ENCODE measurements at regions not wholly inside any gene's neighbourhood (a gene's known extent, or its start where the extent isn't known, plus 50 kb on each side); places are given as distances from the start of the nearest gene placed in this dataset.

DNA sequence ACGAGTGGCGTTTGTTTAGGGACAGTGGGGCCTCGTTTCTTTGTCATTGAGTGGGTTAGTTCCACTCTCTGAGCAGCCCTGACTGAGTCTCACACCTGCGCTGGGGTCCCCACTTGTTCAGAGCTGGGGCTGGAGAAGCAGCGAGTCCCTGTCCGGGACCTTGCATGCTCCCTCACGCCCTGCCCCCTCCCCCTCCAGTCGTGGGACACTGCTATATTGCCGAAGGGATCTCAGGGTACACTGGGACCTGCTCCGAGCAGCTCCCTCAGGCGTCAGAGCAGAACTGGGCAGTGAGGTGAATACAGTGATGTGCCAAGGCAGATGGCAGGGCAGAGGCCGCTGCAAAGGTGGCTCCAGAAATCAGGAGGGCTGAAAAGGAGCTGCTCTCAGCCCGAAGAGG, 59.9 kb upstream of the KLF13 start:
- H3K27me3 Mint-ChIP-seq, result peaks cover 8% of the 10 kb centered on the region
- peak; percentile 19 for DNase-seq
- peaks cover 64% of the 10 kb centered on the region for H3K4me1 Mint-ChIP-seq
- no peaks in the 10 kb centered on the region for H3K9me3 Mint-ChIP-seq
- H3K4me3 Mint-ChIP-seq, result no peak overlapping the region
- H3K27ac Mint-ChIP-seq, result peak overlapping the region; percentile 44
- no peaks in the 10 kb centered on the region for H3K36me3 Mint-ChIP-seq

DNA sequence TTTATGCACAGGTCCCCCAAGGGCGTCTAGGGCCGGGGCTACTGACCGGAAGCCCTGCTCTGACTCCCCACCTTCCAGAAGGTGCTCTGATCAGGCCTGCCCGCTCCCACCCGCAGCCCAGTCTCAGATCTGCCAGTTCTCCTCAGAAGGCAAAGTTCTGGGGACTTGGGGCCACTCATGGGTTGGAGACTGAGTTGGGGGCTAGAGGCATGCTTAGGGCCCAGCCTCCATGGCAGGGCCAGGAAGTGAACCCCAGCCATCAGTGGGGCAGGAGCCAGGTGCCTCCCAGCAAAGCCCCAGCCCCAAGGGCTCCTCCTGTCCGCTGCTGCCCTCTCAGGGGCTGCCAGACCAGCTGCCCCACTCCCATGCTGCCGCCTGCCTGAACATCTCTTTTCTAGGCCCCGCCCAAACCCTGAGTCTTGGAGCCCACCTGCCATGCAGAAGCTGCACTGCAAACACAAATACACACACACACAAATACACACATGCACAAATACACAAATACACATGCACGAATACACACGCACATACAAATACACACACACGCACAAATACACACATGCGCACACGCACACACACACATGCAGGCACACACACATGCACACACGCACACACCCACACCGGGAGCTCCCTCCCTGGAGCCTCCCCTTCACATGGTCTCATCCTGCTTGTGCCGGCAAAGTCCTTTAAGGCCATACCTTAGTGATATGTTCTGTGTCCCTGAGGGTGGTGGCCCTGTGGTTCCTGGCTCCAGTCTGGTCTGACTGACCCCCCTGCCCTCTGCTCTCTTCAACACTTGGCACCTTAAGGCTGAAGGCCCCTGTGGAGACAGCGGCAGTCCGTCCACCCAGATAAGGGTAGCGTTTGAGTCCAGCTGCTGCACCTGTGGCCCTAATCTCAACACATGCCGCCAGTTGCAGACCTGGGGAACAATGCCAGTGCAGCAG, 59.2 kb upstream of the KLF13 start:
- H3K27ac Mint-ChIP-seq, result no peak overlapping the region
- no peaks in the 10 kb centered on the region for H3K9me3 Mint-ChIP-seq

DNA sequence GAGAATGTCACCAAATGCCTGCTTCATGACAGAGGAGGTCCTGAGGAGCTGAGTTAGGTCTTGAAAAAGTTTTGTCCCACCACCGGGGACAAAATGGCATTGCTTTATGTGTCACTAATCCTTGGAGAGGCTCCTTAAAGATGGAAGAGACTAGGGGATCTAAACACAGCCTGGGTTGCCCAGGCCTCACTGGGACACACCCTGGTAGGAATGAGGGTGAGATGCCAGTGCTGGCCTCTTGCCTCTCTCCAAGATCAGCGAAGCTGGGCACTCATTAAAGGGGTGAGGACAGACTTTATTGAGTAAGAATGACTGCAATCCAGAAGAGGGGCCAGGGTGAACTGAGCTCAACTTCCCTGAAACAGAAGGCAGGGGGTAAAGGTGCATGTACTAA, 58.5 kb upstream of the KLF13 start:
- peaks cover 58% of the 10 kb centered on the region for H3K4me1 Mint-ChIP-seq
- peaks cover 6% of the 10 kb centered on the region for H3K27me3 Mint-ChIP-seq
- H3K9me3 Mint-ChIP-seq, result no peaks in the 10 kb centered on the region
- H3K36me3 Mint-ChIP-seq, result no peaks in the 10 kb centered on the region
- no peak for DNase-seq
- no peak overlapping the region for H3K27ac Mint-ChIP-seq
- H3K4me3 Mint-ChIP-seq, result no peak overlapping the region

More for the DNA sequence above, 59.2 kb upstream of the KLF13 start:
- Mint-ChIP-seq H3K27me3 (peaks cover 8% of the 10 kb centered on the region), H3K4me3 (no peak overlapping the region), H3K36me3 (no peaks in the 10 kb centered on the region), H3K4me1 (peaks cover 61% of the 10 kb centered on the region)
- no peak for DNase-seq

DNA sequence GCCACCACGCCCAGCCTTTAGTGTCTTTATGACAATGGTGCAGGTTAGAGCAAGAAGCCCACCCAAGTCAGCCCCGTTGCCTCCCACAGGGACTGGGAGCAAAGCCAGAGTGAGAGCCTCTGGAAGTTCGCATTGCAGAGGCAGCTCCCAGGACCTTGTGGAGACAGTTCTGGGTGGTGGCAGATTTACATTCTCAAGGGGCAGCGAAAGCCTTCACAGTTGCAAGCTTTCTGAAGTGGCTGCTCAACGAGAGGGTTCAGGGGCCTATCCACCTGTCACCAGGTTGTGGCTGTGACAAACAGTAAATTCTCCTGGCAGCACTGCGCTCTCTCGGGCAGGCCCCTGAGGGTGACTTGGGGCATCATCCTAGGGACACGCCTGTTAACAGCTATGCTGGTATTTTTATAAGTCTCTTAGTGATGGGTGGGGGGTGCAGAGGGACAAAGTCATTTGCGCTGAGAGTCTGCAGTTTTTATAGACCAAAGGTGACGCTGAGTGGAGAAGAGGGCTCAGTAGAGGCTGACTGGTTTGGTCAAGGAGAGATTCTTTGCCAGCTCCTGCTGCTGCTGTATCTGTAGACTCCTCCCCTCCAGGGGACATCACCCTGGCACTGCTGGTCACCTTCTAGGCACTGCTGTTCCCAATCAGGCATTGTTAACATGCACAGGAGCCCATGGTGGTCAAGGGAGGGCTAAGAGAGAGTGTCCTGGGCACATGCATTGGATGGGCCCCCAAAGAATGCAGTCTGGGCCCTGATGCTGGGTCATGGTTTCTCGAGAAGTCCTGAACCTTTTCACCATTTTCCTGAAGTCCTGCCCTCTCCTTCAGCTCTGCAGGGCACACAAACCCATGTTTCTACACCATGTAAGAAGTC, 57.5 kb upstream of the KLF13 start:
- no peak for DNase-seq
- no peaks in the 10 kb centered on the region for H3K9me3 Mint-ChIP-seq
- no peaks in the 10 kb centered on the region for H3K36me3 Mint-ChIP-seq
- H3K27ac Mint-ChIP-seq, result no peak overlapping the region
- H3K27me3 Mint-ChIP-seq, result no peaks in the 10 kb centered on the region
- H3K4me3 Mint-ChIP-seq, result no peak overlapping the region
- H3K4me1 Mint-ChIP-seq, result peaks cover 55% of the 10 kb centered on the region

DNA sequence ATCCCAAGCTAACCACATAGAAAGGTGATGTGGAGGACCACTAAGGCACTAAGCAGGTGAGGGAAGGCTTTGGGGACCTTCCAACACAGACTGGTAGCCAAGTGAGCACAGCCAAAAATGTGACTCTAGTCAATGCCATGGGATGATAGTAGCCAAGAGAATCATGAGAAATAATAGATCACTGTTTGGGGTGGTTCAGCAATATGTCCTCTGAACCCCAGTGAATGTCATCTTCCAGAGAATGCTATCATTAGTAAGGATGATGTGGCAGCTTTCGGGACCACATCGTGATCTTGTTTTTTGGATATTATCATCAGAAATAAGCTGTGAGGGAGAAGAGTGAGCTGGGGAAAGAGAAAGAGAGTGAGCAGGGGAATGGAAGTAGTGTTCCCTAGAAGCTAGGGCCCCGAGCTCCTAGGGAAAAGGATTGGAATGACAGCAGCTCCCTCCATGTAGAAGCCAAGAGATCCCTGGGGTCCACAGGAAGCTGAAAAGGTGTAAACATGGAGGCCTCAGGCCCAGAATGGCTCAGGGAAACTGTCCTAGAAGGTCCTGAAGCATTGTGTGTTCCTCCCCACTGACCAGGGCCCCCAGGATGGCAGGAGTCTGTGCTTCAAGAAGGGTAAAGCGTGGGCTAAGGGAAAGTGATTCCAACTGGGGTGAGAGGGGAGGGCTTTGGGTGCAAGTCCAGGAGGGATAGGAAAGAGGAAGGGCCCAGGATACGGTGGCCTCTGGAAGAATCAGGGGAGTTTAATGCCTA, 56.6 kb upstream of the KLF13 start:
- Mint-ChIP-seq H3K36me3 (no peaks in the 10 kb centered on the region), H3K4me3 (no peak overlapping the region), H3K27me3 (no peaks in the 10 kb centered on the region), H3K9me3 (no peaks in the 10 kb centered on the region), H3K27ac (no peak overlapping the region), H3K4me1 (peaks cover 56% of the 10 kb centered on the region)
- DNase-seq, result no peak

DNA sequence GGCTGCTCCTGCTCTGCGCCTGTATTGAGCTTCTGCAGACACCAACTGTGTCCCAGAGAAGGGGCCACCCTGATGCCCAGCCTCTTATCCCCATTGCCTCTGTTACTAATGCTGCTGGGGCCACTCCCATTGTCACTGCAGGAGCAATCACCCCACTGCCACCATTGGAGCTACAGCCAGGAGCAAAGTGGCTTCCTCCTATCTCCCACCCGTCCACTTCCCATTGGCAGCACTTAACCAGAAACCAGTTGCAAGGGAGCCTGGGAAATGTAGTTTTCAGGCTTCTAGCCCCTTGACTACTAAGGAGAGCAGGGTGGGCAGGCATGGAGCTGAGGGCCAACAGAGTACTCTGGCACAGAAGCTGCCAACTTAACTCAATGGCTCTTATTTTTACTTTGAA, 55.9 kb upstream of the KLF13 start:
- no peak for DNase-seq
- no peaks in the 10 kb centered on the region for H3K27me3 Mint-ChIP-seq
- H3K36me3 Mint-ChIP-seq, result no peaks in the 10 kb centered on the region
- H3K27ac Mint-ChIP-seq, result no peak overlapping the region
- H3K4me1 Mint-ChIP-seq, result peaks cover 49% of the 10 kb centered on the region
- no peak overlapping the region for H3K4me3 Mint-ChIP-seq
- no peaks in the 10 kb centered on the region for H3K9me3 Mint-ChIP-seq

DNA sequence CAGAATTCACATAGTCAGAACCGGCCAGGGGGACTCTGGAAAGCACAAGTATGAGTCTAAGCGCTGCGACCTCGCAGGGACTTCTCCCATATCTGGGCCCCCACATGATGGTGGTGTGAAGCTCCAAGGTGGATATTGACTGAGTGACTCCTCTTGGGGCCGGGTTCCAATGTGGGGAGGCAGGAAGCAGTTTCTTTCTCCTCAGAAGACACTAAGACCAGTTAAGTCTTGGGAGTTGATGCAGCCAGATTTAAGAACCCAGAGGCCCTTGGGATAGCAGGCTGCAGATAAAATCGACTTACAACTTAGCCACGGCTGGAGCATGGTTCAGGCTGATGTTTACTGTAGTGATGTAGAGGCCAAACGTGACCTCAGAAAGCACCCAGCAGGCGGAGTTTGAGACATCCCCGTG, 55.4 kb upstream of the KLF13 start:
- no peak overlapping the region for H3K27ac Mint-ChIP-seq
- no peak for DNase-seq
- H3K27me3 Mint-ChIP-seq, result no peaks in the 10 kb centered on the region
- H3K4me1 Mint-ChIP-seq, result peaks cover 47% of the 10 kb centered on the region
- no peaks in the 10 kb centered on the region for H3K9me3 Mint-ChIP-seq
- H3K4me3 Mint-ChIP-seq, result no peak overlapping the region
- no peaks in the 10 kb centered on the region for H3K36me3 Mint-ChIP-seq

DNA sequence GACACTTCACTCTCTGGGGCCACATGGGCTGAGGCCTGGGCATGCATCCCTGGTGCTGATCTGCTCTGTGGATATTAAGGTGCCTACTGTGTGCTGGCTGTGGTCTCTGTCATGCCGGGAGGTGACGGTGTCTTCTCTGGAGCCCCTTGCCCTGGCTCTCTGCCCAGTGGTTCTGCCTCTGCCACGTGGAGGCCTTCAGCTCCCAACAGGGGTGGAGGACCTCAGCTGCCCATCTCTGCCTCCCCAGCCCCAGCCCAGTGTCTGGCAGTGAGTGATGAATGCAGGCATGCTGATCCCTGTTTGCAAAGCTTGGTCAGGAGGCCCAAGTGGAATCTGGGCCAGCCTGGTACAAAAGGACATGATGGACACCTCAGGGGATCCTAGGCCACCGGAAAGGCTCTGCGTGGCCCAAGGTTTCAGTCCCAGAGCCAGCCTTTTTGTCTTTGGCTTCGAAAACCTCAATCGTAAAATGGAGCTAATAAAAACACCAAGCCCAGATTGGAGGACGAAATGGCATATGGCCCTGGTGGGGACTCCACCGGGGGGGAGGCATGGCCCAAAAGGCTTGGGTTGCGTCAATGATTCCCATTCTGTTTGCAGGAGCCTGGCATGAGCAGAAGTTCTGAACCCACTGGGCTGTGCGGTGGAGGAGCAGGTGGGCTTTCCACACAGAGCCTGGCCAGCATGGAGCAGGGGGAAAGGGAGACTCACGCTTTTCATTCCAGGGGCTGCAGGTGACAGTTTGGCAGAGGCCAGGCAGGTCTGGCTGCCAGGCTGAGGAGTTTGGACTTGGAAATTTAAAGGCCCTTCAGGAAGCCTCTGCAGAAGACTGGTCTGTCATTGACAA, 54.7 kb upstream of the KLF13 start:
- no peaks in the 10 kb centered on the region for H3K9me3 Mint-ChIP-seq
- no peaks in the 10 kb centered on the region for H3K36me3 Mint-ChIP-seq
- peaks cover 40% of the 10 kb centered on the region for H3K4me1 Mint-ChIP-seq
- DNase-seq, result no peak
- no peaks in the 10 kb centered on the region for H3K27me3 Mint-ChIP-seq
- H3K4me3 Mint-ChIP-seq, result no peak overlapping the region
- H3K27ac Mint-ChIP-seq, result no peak overlapping the region

DNA sequence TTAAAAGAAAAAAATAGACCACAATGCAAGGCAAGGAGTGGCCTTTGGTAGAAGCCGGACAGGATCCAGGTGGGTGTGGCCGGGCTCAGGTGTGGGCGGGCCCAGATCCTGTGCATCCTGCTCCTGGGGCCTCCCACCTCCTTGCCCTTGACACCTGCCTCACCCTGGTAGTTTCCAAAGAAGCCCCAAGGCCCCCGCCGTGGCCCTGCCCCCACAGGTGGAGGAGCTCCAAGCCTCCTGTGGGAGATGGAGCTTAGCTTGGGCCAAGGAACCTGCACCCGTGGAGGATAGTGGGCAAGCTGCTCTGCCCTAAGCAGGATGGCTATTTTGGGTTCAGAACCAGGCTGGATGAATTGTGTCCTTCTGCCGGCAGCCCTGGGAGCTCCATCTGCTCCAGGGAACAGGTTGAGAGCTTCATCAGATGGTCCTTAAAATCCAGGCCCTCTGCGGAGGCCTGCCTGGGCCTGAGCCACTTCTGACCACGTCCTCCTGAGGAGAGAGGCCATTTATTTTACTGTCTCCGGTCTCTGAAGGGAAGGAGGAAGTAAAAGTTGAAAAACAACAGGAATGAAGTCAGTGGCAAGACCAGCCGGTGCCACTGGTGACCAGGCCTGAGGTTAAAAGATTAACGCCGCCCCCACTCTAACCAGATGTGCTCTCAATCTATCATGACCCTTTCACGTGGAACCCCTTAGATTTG, 53.9 kb upstream of the KLF13 start:
- Mint-ChIP-seq H3K4me3 (no peak overlapping the region), H3K4me1 (peaks cover 35% of the 10 kb centered on the region), H3K36me3 (no peaks in the 10 kb centered on the region), H3K27ac (no peak overlapping the region), H3K9me3 (no peaks in the 10 kb centered on the region), H3K27me3 (no peaks in the 10 kb centered on the region)
- DNase-seq, result no peak

DNA sequence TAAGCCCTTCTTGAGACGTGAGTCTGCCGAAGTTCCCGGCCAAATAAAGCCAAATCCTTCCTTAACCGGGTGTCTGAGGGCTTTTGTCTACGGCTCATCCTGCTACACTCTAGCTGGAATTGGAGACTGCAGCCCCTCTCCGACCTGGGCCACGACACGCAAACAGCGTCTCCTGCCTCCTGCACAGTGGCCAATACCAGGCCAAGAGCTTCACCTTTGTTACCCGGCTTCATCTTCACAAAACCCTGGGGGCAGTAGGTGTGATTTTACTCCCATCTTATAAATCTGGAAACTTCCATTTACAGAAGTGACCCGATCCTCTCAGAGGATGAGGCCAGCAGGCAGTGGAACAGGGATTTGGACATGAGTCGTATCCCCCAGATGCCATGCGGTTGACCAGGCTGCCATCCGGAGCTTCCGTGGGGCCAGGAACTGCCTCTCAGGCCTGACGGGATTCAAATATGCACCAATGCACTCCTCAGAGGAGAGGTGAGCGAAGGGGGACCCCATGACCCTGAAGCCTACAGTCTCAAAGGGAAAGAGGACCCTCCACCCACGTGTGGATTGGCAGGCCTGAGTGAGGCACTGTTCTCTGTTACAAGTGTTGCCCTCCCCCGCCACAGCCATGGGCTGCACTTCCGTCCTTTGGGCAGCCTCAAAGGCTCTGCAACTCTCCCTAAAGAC, 53.2 kb upstream of the KLF13 start:
- Mint-ChIP-seq H3K36me3 (no peaks in the 10 kb centered on the region), H3K9me3 (no peaks in the 10 kb centered on the region), H3K4me1 (peaks cover 28% of the 10 kb centered on the region), H3K27ac (no peak overlapping the region), H3K4me3 (no peak overlapping the region), H3K27me3 (no peaks in the 10 kb centered on the region)
- DNase-seq, result no peak

DNA sequence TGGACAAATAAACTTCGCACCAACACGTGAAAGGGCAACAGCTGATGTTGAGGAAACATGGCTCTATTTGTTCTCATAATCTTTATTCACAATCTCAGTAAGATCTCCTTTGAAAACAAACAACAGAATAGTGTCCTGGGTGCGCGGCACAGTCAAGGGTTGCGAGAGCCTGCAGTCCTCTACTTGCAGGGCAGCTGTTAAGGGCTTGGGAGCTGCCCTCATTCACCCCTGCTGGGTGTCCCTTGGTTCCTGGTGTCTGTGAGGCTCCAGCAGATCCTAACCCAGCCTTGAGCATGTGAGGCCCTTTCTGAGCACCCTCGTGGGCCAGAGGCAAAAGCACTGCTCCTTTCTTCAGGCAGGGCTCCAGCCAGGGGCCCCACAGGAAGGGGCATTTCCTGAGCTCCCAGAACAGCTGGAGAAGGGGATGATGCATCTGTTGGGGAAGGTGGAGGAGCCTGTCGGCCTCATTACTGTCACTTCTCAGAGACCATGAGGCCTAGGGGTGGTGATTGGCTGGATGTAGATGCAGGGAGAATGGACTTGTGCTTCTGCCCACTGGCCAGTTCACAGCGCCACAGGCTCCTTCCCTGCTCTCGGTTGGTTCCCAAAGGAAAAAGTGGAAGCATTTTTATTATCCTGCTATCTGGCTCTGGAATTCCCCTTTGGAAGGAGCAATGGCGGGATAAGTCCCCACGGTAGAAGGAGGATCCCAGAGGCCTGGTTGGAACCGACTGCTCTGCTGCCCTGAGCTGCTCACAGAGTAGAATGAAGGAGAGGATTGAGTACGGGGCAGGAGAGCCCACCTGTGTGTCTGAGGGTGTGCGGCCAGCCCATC, 51.9 kb upstream of the KLF13 start:
- Mint-ChIP-seq H3K4me1 (peaks cover 25% of the 10 kb centered on the region), H3K27ac (no peak overlapping the region), H3K27me3 (no peaks in the 10 kb centered on the region), H3K9me3 (no peaks in the 10 kb centered on the region), H3K36me3 (no peaks in the 10 kb centered on the region), H3K4me3 (no peak overlapping the region)
- no peak for DNase-seq

DNA sequence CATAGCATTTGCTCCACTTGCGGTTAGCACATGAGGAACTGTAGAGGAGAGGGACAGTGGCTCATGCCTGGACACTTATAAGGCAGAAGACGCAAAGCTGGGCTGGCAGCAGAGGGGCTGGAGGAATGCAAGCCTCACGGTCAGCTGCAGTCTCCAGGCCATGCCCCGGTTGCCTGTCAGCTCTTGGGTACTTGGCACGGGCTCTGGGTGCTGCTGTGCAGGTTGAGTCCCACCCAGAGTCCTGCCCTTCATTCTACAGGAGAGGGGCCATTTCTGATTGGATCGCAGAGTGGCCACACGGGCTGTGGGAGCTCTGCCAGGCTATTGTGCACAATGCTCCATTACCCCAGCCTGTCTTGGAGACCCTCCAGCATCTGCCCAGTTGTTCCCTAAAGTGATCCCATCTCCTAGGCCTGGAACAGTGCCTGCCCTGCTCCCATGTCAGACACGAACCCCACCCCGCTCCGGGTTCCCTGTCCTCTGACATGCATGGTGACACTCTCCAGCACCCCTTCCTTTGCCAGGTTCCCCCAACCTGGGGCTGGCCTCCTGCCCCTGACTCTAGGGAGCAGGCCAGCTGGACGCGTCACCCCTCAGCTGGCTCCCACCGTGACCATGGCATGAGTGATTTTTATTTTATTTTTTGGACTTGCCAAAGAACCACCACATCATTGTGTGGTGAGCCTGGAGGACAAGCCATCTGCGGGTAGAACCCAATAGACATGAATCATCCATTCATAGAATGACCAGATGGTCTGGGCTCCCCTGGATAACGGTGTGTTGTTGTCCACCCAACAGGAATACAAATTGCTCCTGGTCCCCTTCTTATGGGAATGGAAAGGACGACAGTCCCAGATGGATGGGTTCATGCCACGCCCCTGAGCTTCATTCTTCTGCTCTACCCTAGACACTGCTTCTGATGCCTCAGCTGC, 51.0 kb upstream of the KLF13 start:
- DNase-seq, result no peak
- Mint-ChIP-seq H3K36me3 (no peaks in the 10 kb centered on the region), H3K4me1 (peaks cover 25% of the 10 kb centered on the region), H3K9me3 (no peaks in the 10 kb centered on the region), H3K4me3 (no peak overlapping the region), H3K27ac (no peak overlapping the region), H3K27me3 (no peaks in the 10 kb centered on the region)
